ENCODE measurements at regions not wholly inside any gene's neighbourhood (a gene's known extent, or its start where the extent isn't known, plus 50 kb on each side); places are given as distances from the start of the nearest gene placed in this dataset.

DNA sequence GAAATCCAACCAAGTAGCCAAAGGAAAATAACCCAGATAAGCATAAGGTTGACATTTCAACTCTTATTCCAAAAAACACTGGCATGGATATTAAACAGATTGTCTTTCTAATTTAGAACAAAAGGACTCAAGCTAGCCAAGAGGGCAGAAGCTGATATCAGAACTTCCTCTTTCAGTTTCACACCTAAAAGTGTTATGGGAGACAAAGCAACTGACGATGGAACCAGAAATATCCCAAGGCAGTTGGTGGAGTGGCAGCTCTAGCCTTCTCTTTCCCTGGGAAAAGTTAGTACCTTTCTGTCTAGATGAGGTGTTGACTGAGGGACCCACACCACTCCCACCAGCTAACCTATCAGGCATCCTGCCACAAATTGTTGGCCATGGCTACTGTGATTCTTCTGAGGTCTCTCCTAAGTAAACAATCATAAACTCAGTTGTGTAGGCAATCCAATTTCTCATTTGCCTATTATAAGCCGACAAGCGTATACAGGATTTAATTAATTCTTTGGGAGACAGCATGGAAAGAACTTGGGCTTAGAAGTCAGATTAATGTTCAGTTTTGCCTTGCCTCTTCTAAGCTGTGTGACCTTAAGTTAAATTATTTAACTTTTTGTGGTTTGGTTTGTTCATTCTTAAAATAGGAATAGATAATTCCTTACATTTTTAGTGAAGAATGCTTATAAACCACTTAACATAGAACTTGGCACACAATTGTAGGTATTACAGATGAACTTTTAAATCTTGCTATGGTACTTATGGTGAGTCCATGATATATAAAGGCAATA lies 110.9 kb upstream of the ADAMTSL1 start:
- ChIA-PET CTCF (interaction anchor here (0.9 kb wide), 1 partner anchor 79 kb away, joined by 3 read pairs; no protein-coding TSS in a partner anchor), POLR2A (no interaction called here)
- Mint-ChIP-seq H3K4me3 (no peak overlapping the region), H3K36me3 (no peaks in the 10 kb centered on the region), H3K27ac (no peak overlapping the region), H3K9me3 (no peaks in the 10 kb centered on the region), H3K4me1 (peaks cover 17% of the 10 kb centered on the region), H3K27me3 (ENCODE audit: low read depth) (no peaks in the 10 kb centered on the region)
- ATAC-seq (no peak), DNase-seq (ENCODE audit: low spot score) (no peak)
- TF ChIP-seq IRF2 (CRISPR knock-in tag; IDR thresholded peaks at IDR 0.05; ENCODE audit: borderline replicate concordance, low read depth) (no peak), ESRRA (CRISPR knock-in tag; IDR thresholded peaks at IDR 0.05; ENCODE audit: borderline replicate concordance) (no peak), ZNF232 (CRISPR knock-in tag; IDR thresholded peaks at IDR 0.05) (no peak), HMGA2 (CRISPR knock-in tag; IDR thresholded peaks at IDR 0.05) (no peak), TEAD1 (CRISPR knock-in tag; IDR thresholded peaks at IDR 0.05) (no peak), RELA (CRISPR knock-in tag; IDR thresholded peaks at IDR 0.05; ENCODE audit: borderline replicate concordance) (no peak), ZNF671 (CRISPR knock-in tag; IDR thresholded peaks at IDR 0.05) (no peak), ZNF263 (CRISPR knock-in tag; IDR thresholded peaks at IDR 0.05; ENCODE audit: low read depth) (no peak), TP53 (CRISPR knock-in tag; IDR thresholded peaks at IDR 0.05) (no peak), NFYB (CRISPR knock-in tag; conservative IDR thresholded peaks at IDR 0.05; ENCODE audit: low read depth) (no peak)
- TF ChIP-seq, protein P1, sequence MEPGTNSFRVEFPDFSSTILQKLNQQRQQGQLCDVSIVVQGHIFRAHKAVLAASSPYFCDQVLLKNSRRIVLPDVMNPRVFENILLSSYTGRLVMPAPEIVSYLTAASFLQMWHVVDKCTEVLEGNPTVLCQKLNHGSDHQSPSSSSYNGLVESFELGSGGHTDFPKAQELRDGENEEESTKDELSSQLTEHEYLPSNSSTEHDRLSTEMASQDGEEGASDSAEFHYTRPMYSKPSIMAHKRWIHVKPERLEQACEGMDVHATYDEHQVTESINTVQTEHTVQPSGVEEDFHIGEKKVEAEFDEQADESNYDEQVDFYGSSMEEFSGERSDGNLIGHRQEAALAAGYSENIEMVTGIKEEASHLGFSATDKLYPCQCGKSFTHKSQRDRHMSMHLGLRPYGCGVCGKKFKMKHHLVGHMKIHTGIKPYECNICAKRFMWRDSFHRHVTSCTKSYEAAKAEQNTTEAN (CRISPR knock-in tag; IDR thresholded peaks at IDR 0.05), result no peak
- TF ChIP-seq, protein P2, sequence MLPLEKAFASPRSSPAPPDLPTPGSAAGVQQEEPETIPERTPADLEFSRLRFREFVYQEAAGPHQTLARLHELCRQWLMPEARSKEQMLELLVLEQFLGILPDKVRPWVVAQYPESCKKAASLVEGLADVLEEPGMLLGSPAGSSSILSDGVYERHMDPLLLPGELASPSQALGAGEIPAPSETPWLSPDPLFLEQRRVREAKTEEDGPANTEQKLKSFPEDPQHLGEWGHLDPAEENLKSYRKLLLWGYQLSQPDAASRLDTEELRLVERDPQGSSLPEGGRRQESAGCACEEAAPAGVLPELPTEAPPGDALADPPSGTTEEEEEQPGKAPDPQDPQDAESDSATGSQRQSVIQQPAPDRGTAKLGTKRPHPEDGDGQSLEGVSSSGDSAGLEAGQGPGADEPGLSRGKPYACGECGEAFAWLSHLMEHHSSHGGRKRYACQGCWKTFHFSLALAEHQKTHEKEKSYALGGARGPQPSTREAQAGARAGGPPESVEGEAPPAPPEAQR (CRISPR knock-in tag; IDR thresholded peaks at IDR 0.05), result no peak
- TF ChIP-seq, protein P3, sequence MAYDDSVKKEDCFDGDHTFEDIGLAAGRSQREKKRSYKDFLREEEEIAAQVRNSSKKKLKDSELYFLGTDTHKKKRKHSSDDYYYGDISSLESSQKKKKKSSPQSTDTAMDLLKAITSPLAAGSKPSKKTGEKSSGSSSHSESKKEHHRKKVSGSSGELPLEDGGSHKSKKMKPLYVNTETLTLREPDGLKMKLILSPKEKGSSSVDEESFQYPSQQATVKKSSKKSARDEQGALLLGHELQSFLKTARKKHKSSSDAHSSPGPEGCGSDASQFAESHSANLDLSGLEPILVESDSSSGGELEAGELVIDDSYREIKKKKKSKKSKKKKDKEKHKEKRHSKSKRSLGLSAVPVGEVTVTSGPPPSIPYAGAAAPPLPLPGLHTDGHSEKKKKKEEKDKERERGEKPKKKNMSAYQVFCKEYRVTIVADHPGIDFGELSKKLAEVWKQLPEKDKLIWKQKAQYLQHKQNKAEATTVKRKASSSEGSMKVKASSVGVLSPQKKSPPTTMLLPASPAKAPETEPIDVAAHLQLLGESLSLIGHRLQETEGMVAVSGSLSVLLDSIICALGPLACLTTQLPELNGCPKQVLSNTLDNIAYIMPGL (CRISPR knock-in tag; IDR thresholded peaks at IDR 0.05), result no peak

DNA sequence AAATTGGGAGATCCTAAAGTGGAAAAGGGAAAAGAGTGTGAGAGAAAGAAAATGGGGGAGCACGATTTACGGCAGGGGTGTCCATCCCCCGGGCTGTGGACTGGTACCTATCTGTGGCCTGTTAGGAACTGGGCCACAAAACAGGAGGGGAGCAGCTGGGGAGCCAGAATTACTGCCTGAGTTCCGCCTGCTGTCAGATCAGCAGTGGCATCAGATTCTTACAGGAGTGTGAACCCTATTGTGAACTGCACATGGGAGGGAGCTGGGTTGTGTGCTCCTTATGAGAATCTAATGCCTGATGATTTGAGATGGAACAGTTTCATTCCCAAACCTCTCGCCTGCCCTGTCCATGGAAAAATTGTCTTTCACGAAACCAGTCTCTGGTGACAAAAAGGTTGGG lies 108.3 kb upstream of the ADAMTSL1 start:
- H3K36me3 Mint-ChIP-seq, result no peaks in the 10 kb centered on the region
- TF ChIP-seq EMX1 (CRISPR knock-in tag; IDR thresholded peaks at IDR 0.05), result no peak
- TF ChIP-seq FOXK1 (CRISPR knock-in tag; IDR thresholded peaks at IDR 0.05), result no peak
- TF ChIP-seq, protein P3 (CRISPR knock-in tag; IDR thresholded peaks at IDR 0.05), result no peak
- TF ChIP-seq ZBTB21 (CRISPR knock-in tag; IDR thresholded peaks at IDR 0.05; ENCODE audit: borderline replicate concordance), result no peak
- no peak for TF ChIP-seq ZNF219 (CRISPR knock-in tag; IDR thresholded peaks at IDR 0.05; ENCODE audit: borderline replicate concordance)
- no peak overlapping the region for H3K4me3 Mint-ChIP-seq
- H3K9me3 Mint-ChIP-seq, result no peaks in the 10 kb centered on the region
- DNase-seq (ENCODE audit: low spot score) (no peak), ATAC-seq (no peak)
- peaks cover 14% of the 10 kb centered on the region for H3K4me1 Mint-ChIP-seq
- no peak overlapping the region for H3K27ac Mint-ChIP-seq
- no peaks in the 10 kb centered on the region for H3K27me3 Mint-ChIP-seq (ENCODE audit: low read depth)
- CTCF ChIA-PET, result no interaction called here
- POLR2A ChIA-PET, result no interaction called here

All from WTC11 (cell line).